HEK293 (cell line): ENCODE measurements at regions not wholly inside any gene's neighbourhood (a gene's known extent, or its start where the extent isn't known, plus 50 kb on each side); places are given as distances from the start of the nearest gene placed in this dataset.

Source experiments
- CTCF ChIA-PET: fragments of 350-600 bp; formaldehyde crosslinking; extraction: SDS; loops from one replicate; lab custom pipeline; 2021; ENCODE audit warnings: antibody characterized with exemption; lab: Yijun Ruan, JAX
- POLR2A ChIA-PET: fragments of 300-600 bp; formaldehyde crosslinking; extraction: SDS; loops from one replicate; lab custom pipeline; 2020; ENCODE audit warnings: antibody characterized with exemption, inconsistent platforms; lab: Yijun Ruan, JAX
- H3K27ac ChIP-seq: fragments of 200-500 bp; sonication (Bioruptor generic); 2 replicates; pipeline ENCODE4 v1.5.1; 2014; ENCODE audit warnings: low read depth, low read length, control low read depth, inconsistent platforms; ENCODE audit errors: extremely low read depth
- H3K36me3 ChIP-seq, 2 experiments: fragments of 200-500 bp in 1 of 2; sonication (Bioruptor generic) in 1 of 2; 1 replicate in 1 of 2; 2 replicates in 1 of 2; pipeline ENCODE4 v1.5.1; 2014 to 2017; ENCODE audit warnings: inconsistent platforms in 2 of 2, low read length in 2 of 2; ENCODE audit not compliant: control insufficient read depth in 2 of 2, insufficient read depth in 1 of 2
- H3K4me1 ChIP-seq: fragments of 200-500 bp; sonication (Bioruptor generic); 2 replicates; pipeline ENCODE4 v1.5.1; 2014; ENCODE audit warnings: mild to moderate bottlenecking, low read length, inconsistent platforms; ENCODE audit not compliant: control insufficient read depth, insufficient read depth
- H3K4me3 ChIP-seq: 2 replicates; pipeline ENCODE4 v1.5.1; 2011; ENCODE audit warnings: low read depth, mild to moderate bottlenecking, control low read depth, low read length, moderate library complexity
- H3K9me3 ChIP-seq: fragments of 200-500 bp; sonication (Bioruptor generic); 2 replicates; pipeline ENCODE4 v1.5.1; 2014; ENCODE audit warnings: low read depth, low read length, inconsistent platforms; ENCODE audit not compliant: control insufficient read depth, insufficient read depth
- BCL11B ChIP-seq: fragments of 450-650 bp; formaldehyde crosslinking; IDR thresholded peaks from 2 replicates; pipeline ENCODE4 v1.5.1; 2016; ENCODE audit warnings: low read depth, missing biosample characterization, missing genetic modification characterization
- ELK4 ChIP-seq: IDR thresholded peaks from 2 replicates; pipeline ENCODE4 v1.6.1; 2011; ENCODE audit warnings: mild to moderate bottlenecking, low read depth, low read length, borderline replicate concordance
- HOXD13 ChIP-seq: sonication (generic); formaldehyde crosslinking; IDR thresholded peaks from 2 replicates; pipeline ENCODE4 v1.8.0; 2022; ENCODE audit warnings: missing genetic modification reagents, borderline replicate concordance
- IKZF3 ChIP-seq: fragments of 450-650 bp; IDR thresholded peaks from 2 replicates; pipeline ENCODE4 v1.5.0; 2018; ENCODE audit warnings: missing biosample characterization, mild to moderate bottlenecking, missing genetic modification characterization, moderate library complexity
- KLF16 ChIP-seq: fragments of 450-650 bp; formaldehyde crosslinking; IDR thresholded peaks from 2 replicates; pipeline ENCODE4 v1.5.1; 2017; ENCODE audit warnings: missing biosample characterization, missing genetic modification characterization
- PBX3 ChIP-seq: sonication (generic); formaldehyde crosslinking; IDR thresholded peaks from 2 replicates; pipeline ENCODE4 v1.8.1; 2022; ENCODE audit warnings: mild to moderate bottlenecking, moderate library complexity, missing genetic modification reagents
- PRDM4 ChIP-seq: fragments of 450-650 bp; formaldehyde crosslinking; IDR thresholded peaks from 2 replicates; pipeline ENCODE4 v1.5.1; 2017; ENCODE audit warnings: missing biosample characterization, missing genetic modification characterization
- ZBTB6 ChIP-seq: fragments of 450-650 bp; formaldehyde crosslinking; IDR thresholded peaks from 2 replicates; pipeline ENCODE4 v1.5.1; 2017; ENCODE audit warnings: missing biosample characterization, missing genetic modification characterization
- ZFP3 ChIP-seq: fragments of 450-650 bp; formaldehyde crosslinking; IDR thresholded peaks from 2 replicates; pipeline ENCODE4 v1.5.1; 2016; ENCODE audit warnings: low read depth, missing biosample characterization, missing genetic modification characterization
- ZNF302 ChIP-seq: fragments of 450-650 bp; formaldehyde crosslinking; IDR thresholded peaks from 2 replicates; pipeline ENCODE4 v1.5.1; 2016; ENCODE audit warnings: missing biosample characterization, missing genetic modification characterization, low read depth
- ZNF398 ChIP-seq: fragments of 450-650 bp; formaldehyde crosslinking; IDR thresholded peaks from 2 replicates; pipeline ENCODE4 v1.5.1; 2017; ENCODE audit warnings: missing biosample characterization, missing genetic modification characterization
- ZNF580 ChIP-seq: fragments of 450-650 bp; formaldehyde crosslinking; IDR thresholded peaks from 2 replicates; pipeline ENCODE4 v1.5.1; 2016; ENCODE audit warnings: missing biosample characterization, missing genetic modification characterization
- ZNF624 ChIP-seq: fragments of 450-650 bp; formaldehyde crosslinking; IDR thresholded peaks from 2 replicates; pipeline ENCODE4 v1.5.1; 2017; ENCODE audit warnings: missing biosample characterization, missing genetic modification characterization
- ZNF639 ChIP-seq: fragments of 450-650 bp; formaldehyde crosslinking; IDR thresholded peaks from 2 replicates; pipeline ENCODE4 v1.5.1; 2016; ENCODE audit warnings: missing biosample characterization, missing genetic modification characterization
- ZNF747 ChIP-seq: fragments of 450-650 bp; formaldehyde crosslinking; IDR thresholded peaks from 2 replicates; pipeline ENCODE4 v1.5.1; 2016; ENCODE audit warnings: missing biosample characterization, missing genetic modification characterization

GRCh38 chr4:170931321-170931720, 841.6 kb upstream of the AADAT start:
- TF ChIP-seq ELK4 (no peak), HOXD13 (CRISPR knock-in tag) (no peak), ZNF639 (tag by site-specific recombination) (no peak), ZNF302 (tag by site-specific recombination) (no peak), IKZF3 (no peak), ZNF624 (tag by site-specific recombination) (no peak), ZNF747 (tag by site-specific recombination) (no peak), BCL11B (no peak), ZNF580 (tag by site-specific recombination) (no peak), PRDM4 (no peak), ZNF398 (no peak), ZBTB6 (tag by site-specific recombination) (no peak), ZFP3 (tag by site-specific recombination) (no peak), KLF16 (tag by site-specific recombination) (no peak)
- no peak overlapping the region for H3K27ac ChIP-seq
- H3K4me3 ChIP-seq, result no peak overlapping the region
- ChIA-PET POLR2A (no interaction called here), CTCF (no interaction called here)
- H3K4me1 ChIP-seq, result no peaks in the 10 kb centered on the region
- H3K9me3 ChIP-seq, result no peaks in the 10 kb centered on the region
- no peaks in the 10 kb centered on the region for H3K36me3 ChIP-seq

GRCh38 chr4:170888660-170889059, 798.9 kb upstream of the AADAT start:
- H3K4me3 ChIP-seq, result no peak overlapping the region
- TF ChIP-seq PBX3 (CRISPR knock-in tag), result no peak
- H3K36me3 ChIP-seq, result no peaks in the 10 kb centered on the region
- no peaks in the 10 kb centered on the region for H3K9me3 ChIP-seq
- H3K4me1 ChIP-seq, result no peaks in the 10 kb centered on the region
- ChIA-PET POLR2A (no interaction called here), CTCF (no interaction called here)
- no peak overlapping the region for H3K27ac ChIP-seq
